ENCODE measurements at regions not wholly inside any gene's neighbourhood (a gene's known extent, or its start where the extent isn't known, plus 50 kb on each side); places are given as distances from the start of the nearest gene placed in this dataset.

- TF ChIP-seq ZNF302 (CRISPR knock-in tag; IDR thresholded peaks at IDR 0.05) (no peak), MAX (IDR thresholded peaks at IDR 0.05) (no peak), ELK1 (IDR thresholded peaks at IDR 0.05; ENCODE audit: low read depth, low read length) (no peak), POLR2A (IDR thresholded peaks at IDR 0.05; ENCODE audit: low read length) (no peak), CTCF (IDR thresholded peaks at IDR 0.05) (no peak)
Observed at GRCh38 chrX:7269991-7270390, 122.0 kb upstream of the PUDP start.
